Stomach (tissue), 8 donors: ENCODE measurements at regions not wholly inside any gene's neighbourhood (a gene's known extent, or its start where the extent isn't known, plus 50 kb on each side); places are given as distances from the start of the nearest gene placed in this dataset.

Experiments used
- DNase-seq, 2 donors: peaks; one replicate each; pipeline versions ENCODE4 v3.0.0 to v3.0.0-alpha.2; 2013 to 2019
- H3K27ac ChIP-seq, 5 donors: fragments of 200-600 bp in 4 of 5; sonication (generic) in 4 of 5; one replicate each; pipeline ENCODE4 v1.5.1; 2013 to 2019; ENCODE audit warnings: mild to moderate bottlenecking in 1 of 5, moderate library complexity in 1 of 5
- H3K27me3 ChIP-seq, 3 donors: fragments of 200-600 bp; sonication (generic); one replicate each; pipeline ENCODE4 v1.5.1; 2017 to 2019; ENCODE audit warnings: mixed run types in 1 of 3
- H3K36me3 ChIP-seq, 4 donors: fragments of 200-600 bp; sonication (generic); 1 replicate in 3 of 4; 2 replicates in 1 of 4; pipeline ENCODE4 v1.5.1; 2016 to 2019
- H3K4me1 ChIP-seq, 4 donors: fragments of 200-600 bp; sonication (generic); one replicate each; pipeline ENCODE4 v1.5.1; 2016 to 2019
- H3K4me3 ChIP-seq, 4 donors: fragments of 200-600 bp; sonication (generic) in 3 of 4; one replicate each; pipeline ENCODE4 v1.5.1; 2016 to 2019; ENCODE audit warnings: mild to moderate bottlenecking in 1 of 4
- H3K9me3 ChIP-seq, 4 donors: fragments of 200-600 bp; sonication (generic); one replicate each; pipeline ENCODE4 v1.5.1; 2016 to 2019
- EP300 ChIP-seq: sonication (generic); formaldehyde crosslinking; IDR thresholded peaks from one replicate; pipeline ENCODE4 v1.6.1; 2017; ENCODE audit warnings: antibody characterized with exemption
- POLR2A ChIP-seq, 4 donors: fragments of 450-650 bp; IDR thresholded peaks; one replicate each; pipeline ENCODE4 v1.6.1; 2016; ENCODE audit warnings: antibody characterized with exemption in 4 of 4, control low read depth in 2 of 4, mild to moderate bottlenecking in 1 of 4, moderate library complexity in 1 of 4
- POLR2AphosphoS5 ChIP-seq, 3 donors: sonication (generic); formaldehyde crosslinking; IDR thresholded peaks; one replicate each; pipeline ENCODE4 v1.6.1; 2016; ENCODE audit warnings: antibody characterized with exemption in 3 of 3
- WGBS, 5 donors: extraction: QIAGEN DNeasy Blood & Tissue Kit in 3 of 5; methylation state at CpG; one replicate each; pipeline versions ENCODE4 v1.1.5 to v1.1.7; 2013 to 2018; 5-methylcytosine and 5-hydroxymethylcytosine counted together
- intact Hi-C: fragments of 100-400 bp; cut with DNase I; formaldehyde crosslinking; loops from one replicate; pipeline ENCODE4 v1.15.1; 2023; ENCODE audit warnings: low total_unique reads
- TF ChIP-seq, protein P1 (sequence below), 7 experiments: fragments of 450-650 bp in 4 of 7; fragments of 200-600 bp in 3 of 7; sonication (generic) in 3 of 7; IDR thresholded peaks; one replicate each; pipeline ENCODE4 v1.5.1; 2016 to 2019; ENCODE audit warnings: antibody characterized with exemption in 7 of 7, control low read depth in 2 of 7, mild to moderate bottlenecking in 1 of 7
- donor health status: healthy with polysubstance abuse.
- donor health status: Bipolar disorder and iron deficiency.
- donor health status: healthy.

DNA sequence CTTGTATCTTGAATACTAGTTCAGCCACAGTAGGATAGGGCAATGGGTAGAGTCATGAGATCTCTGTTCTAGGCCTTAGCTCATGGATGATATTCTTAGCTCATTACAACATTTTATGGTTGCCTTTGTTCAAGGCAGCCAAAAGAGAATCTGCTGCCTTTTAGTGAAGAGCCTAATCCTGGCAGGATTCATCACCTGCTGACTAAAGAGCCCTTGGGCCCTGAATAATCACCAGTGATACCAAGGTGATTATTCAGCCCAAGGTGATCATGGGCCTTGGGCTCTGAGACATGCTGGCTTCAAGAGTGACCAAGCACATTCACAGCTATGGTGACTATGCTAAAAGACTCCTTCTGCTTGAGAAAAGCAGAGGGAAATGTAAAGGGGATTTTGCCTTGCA is 143.3 kb upstream of the MYO16 start:
- TF ChIP-seq, protein P1, sequence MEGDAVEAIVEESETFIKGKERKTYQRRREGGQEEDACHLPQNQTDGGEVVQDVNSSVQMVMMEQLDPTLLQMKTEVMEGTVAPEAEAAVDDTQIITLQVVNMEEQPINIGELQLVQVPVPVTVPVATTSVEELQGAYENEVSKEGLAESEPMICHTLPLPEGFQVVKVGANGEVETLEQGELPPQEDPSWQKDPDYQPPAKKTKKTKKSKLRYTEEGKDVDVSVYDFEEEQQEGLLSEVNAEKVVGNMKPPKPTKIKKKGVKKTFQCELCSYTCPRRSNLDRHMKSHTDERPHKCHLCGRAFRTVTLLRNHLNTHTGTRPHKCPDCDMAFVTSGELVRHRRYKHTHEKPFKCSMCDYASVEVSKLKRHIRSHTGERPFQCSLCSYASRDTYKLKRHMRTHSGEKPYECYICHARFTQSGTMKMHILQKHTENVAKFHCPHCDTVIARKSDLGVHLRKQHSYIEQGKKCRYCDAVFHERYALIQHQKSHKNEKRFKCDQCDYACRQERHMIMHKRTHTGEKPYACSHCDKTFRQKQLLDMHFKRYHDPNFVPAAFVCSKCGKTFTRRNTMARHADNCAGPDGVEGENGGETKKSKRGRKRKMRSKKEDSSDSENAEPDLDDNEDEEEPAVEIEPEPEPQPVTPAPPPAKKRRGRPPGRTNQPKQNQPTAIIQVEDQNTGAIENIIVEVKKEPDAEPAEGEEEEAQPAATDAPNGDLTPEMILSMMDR (IDR thresholded peaks at IDR 0.05), result no peak
- TF ChIP-seq POLR2AphosphoS5 (IDR thresholded peaks at IDR 0.05) (no peak), POLR2A (IDR thresholded peaks at IDR 0.05) (no peak), EP300 (no peak)
- Histone ChIP-seq H3K4me1 (no peaks in the 10 kb centered on the region), H3K27ac (no peak overlapping the region), H3K36me3 (no peaks in the 10 kb centered on the region), H3K4me3 (no peak overlapping the region), H3K9me3 (peaks cover 0 to 12% (median 4%) of the 10 kb centered on the region in 4 donors), H3K27me3 (no peaks in the 10 kb centered on the region)
- DNase-seq, result no peak
- intact Hi-C loops, result no loop called here

DNA sequence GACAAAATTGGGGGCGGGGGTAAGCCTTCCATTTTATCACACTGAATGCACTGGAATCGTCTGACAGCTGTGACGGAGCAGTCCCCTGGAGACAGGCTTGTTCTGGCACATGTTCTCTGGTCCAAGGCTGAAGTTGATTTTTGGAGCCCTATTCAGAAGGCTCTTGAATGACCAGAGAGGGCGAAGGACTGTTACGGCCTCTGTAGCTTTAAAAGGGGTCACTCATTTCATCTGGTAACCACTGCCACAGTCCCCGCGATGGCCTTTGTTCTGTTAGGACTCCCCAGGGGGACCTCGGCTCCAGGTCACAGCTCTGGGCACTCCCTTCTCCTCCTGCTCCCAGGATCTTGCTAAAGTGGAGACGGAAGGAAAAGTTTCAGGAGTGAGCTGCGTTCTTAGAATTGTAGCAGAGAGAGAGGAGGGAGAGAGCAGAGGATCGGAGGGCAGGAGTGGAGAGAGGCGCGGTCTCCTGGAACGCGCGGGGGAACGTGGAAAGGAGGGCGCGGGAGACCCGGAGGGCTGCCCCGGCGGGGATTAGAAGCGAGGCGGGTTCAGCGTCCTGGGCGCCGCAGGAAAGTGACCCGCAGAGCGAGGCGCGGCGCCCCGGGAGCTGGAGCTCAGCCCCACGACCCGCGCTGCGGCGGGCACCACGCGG is 134.3 kb upstream of the MYO16 start:
- DNase-seq, result peak in 1 of 2 donors; percentile 23
- no peak overlapping the region for H3K27ac ChIP-seq
- peaks cover 0 to 22% (median 13%) of the 10 kb centered on the region in 4 donors for H3K4me1 ChIP-seq
- peaks cover 0 to 37% (median 26%) of the 10 kb centered on the region in 3 donors for H3K27me3 ChIP-seq
- H3K4me3 ChIP-seq, result peak overlapping the region; percentile 18 to 46 (median 39)
- peaks cover 0 to 1% (median 0%) of the 10 kb centered on the region in 4 donors for H3K9me3 ChIP-seq
- no peak for TF ChIP-seq EP300
- TF ChIP-seq POLR2AphosphoS5 (IDR thresholded peaks at IDR 0.05), result no peak
- TF ChIP-seq, protein P1 (IDR thresholded peaks at IDR 0.05), result no peak
- no peak for TF ChIP-seq POLR2A (IDR thresholded peaks at IDR 0.05)
- WGBS, 5 donors, result 2 to 7% (median 4%) methylated on average over 22 to 40 of the region's 40 CpGs
- H3K36me3 ChIP-seq, result no peaks in the 10 kb centered on the region
- intact Hi-C loops, result no loop called here

DNA sequence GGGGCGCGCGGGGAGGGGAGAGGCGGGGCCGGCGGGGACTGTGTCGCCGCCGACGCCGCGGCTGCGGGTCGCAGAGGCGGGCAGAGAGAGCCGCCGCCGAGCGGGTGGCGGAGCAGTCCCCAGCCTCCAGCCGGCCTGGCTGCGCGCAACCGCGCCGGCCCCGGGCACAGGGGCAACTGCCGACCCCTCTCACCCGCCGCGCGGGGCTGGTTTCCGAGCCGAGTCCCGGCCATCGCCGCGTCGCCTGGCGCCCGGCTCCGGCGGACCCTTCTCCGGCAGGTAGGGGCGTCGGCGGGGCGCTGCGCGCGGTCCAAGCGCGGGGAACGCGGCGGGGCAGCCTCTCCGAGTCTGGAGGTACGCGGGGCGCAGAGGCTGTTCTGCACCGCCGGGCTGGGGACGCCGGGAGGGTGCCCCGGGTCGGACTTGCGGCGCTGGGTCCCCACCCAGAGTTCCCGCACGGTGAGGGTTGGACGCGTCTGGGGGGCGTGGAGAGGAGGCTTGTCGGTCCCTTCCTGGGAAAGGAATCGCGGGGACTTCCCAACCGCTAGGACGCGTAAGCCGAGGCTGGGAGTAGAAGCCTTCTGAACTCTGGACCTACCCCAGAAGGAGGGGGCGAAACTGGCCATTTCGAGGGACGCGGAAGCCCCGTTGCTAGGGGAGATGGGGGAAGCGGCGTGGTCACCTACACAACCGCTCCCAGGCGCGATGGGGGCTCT is 133.6 kb upstream of the MYO16 start:
- WGBS, 5 donors, result 0 to 4% (median 1%) methylated on average over 17 to 90 of the region's 90 CpGs
- no peaks in the 10 kb centered on the region for H3K36me3 ChIP-seq
- peak in 1 of 2 donors; percentile 47 for DNase-seq
- H3K27me3 ChIP-seq, result peaks cover 0 to 37% (median 26%) of the 10 kb centered on the region in 3 donors
- H3K9me3 ChIP-seq, result no peaks in the 10 kb centered on the region
- H3K4me1 ChIP-seq, result peaks cover 0 to 22% (median 13%) of the 10 kb centered on the region in 4 donors
- H3K27ac ChIP-seq, result no peak overlapping the region
- TF ChIP-seq POLR2A (IDR thresholded peaks at IDR 0.05), result no peak
- intact Hi-C loops, result no loop called here
- H3K4me3 ChIP-seq, result peak overlapping the region; percentile 21 to 46 (median 39)

DNA sequence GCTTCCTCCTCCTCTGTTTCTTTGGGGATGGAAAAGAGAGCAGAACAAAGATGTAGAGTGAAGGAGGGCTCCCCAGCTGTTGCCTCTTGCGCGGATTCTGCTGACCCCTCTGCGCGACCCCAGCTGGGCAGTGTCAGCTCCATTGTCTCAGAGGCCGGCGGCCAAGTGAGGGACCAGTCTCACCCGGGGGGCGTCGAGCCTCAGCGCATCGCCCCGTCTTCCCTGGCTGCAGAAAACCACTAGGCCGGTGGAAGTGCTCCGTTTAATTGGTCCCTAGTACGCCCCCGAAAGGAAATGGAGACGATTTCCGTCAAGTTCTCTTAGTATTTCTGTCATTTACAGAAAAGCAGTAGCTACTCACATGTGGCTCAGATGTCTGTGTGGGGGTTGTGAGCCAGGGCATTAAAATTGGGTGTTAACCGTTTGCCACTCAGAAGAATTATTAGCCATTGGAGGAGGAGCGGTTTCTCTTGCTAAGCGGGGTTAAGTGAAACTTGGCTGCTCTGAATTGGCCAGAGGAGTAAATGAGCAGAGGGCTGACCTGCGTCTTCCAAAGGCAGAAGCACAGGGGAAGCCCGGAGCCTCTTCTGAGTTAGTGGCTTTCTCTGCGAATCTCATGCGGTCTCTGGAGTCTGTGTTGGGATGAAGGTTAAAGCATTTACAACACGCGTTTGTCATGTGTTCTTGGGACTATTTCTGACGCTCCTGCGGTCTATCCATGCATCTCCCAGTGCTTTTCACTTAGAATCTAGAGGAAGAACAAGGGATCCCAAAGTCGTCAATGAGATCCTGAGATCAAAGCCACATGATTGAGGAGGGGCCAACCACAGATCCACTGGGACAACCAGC is 132.8 kb upstream of the MYO16 start:
- intact Hi-C loops, result no loop called here
- whole genome bisulfite sequencing, 5 donors, result 7 to 14% (median 9%) methylated on average over 22 to 30 of the region's 30 CpGs
- no peaks in the 10 kb centered on the region for H3K36me3 ChIP-seq
- H3K27ac ChIP-seq, result no peak overlapping the region
- DNase-seq, result peak in 1 of 2 donors; percentile 38
- H3K9me3 ChIP-seq, result no peaks in the 10 kb centered on the region
- H3K4me3 ChIP-seq, result peak overlapping the region; percentile 21 to 46 (median 39)
- peaks cover 0 to 37% (median 26%) of the 10 kb centered on the region in 3 donors for H3K27me3 ChIP-seq
- peaks cover 0 to 22% (median 13%) of the 10 kb centered on the region in 4 donors for H3K4me1 ChIP-seq
- TF ChIP-seq POLR2AphosphoS5 (IDR thresholded peaks at IDR 0.05) (no peak), POLR2A (IDR thresholded peaks at IDR 0.05) (no peak), EP300 (no peak)
- TF ChIP-seq, protein P1 (IDR thresholded peaks at IDR 0.05), result no peak
